HEK293T (cell line): ENCODE measurements at regions not wholly inside any gene's neighbourhood (a gene's known extent, or its start where the extent isn't known, plus 50 kb on each side); places are given as distances from the start of the nearest gene placed in this dataset.

Source experiments
- CTCF ChIA-PET: fragments of 350-600 bp; formaldehyde crosslinking; extraction: SDS; loops from one replicate; lab custom pipeline; 2021; ENCODE audit warnings: antibody characterized with exemption, inconsistent platforms; lab: Yijun Ruan, JAX
- POLR2A ChIA-PET: fragments of 350-600 bp; formaldehyde crosslinking; extraction: SDS; loops from one replicate; lab custom pipeline; 2020; ENCODE audit warnings: antibody characterized with exemption, inconsistent platforms; lab: Yijun Ruan, JAX
- DNase-seq: peaks from one replicate; pipeline ENCODE4 v3.0.0; 2012; ENCODE audit warnings: mixed read lengths; ENCODE audit errors: extremely low spot score
- ARNT ChIP-seq: fragments of 450-650 bp; IDR thresholded peaks from 2 replicates; pipeline ENCODE4 v1.6.1; 2017; ENCODE audit warnings: mild to moderate bottlenecking
- BHLHE40 ChIP-seq: fragments of 450-650 bp; IDR thresholded peaks from 2 replicates; pipeline ENCODE4 v1.6.1; 2016; ENCODE audit warnings: mild to moderate bottlenecking, moderate library complexity, borderline replicate concordance
- CTBP1 ChIP-seq: fragments of 450-650 bp; IDR thresholded peaks from 2 replicates; pipeline ENCODE4 v1.6.1; 2016; ENCODE audit warnings: borderline replicate concordance
- ELF4 ChIP-seq: fragments of 450-650 bp; IDR thresholded peaks from 2 replicates; pipeline ENCODE4 v1.6.1; 2017; ENCODE audit warnings: antibody characterized with exemption
- FOXA1 ChIP-seq: fragments of 450-650 bp; IDR thresholded peaks from 2 replicates; pipeline ENCODE4 v1.6.1; 2016; ENCODE audit warnings: mild to moderate bottlenecking
- FOXK2 ChIP-seq: fragments of 450-650 bp; IDR thresholded peaks from 2 replicates; pipeline ENCODE4 v1.6.1; 2016; ENCODE audit warnings: mild to moderate bottlenecking
- FOXM1 ChIP-seq: fragments of 450-650 bp; IDR thresholded peaks from 2 replicates; pipeline ENCODE4 v1.6.1; 2017; ENCODE audit warnings: mild to moderate bottlenecking, borderline replicate concordance
- HDGF ChIP-seq: fragments of 450-650 bp; IDR thresholded peaks from 2 replicates; pipeline ENCODE4 v1.6.1; 2017; ENCODE audit warnings: antibody characterized with exemption, borderline replicate concordance
- L3MBTL2 ChIP-seq: fragments of 450-650 bp; conservative IDR thresholded peaks from 2 replicates; pipeline ENCODE4 v1.6.1; 2016; ENCODE audit warnings: mild to moderate bottlenecking
- LEF1 ChIP-seq: fragments of 450-650 bp; IDR thresholded peaks from 2 replicates; pipeline ENCODE4 v1.6.1; 2017; ENCODE audit warnings: mild to moderate bottlenecking, borderline replicate concordance
- NFRKB ChIP-seq: fragments of 450-650 bp; IDR thresholded peaks from 2 replicates; pipeline ENCODE4 v1.6.1; 2016; ENCODE audit warnings: mild to moderate bottlenecking, moderate library complexity
- SP1 ChIP-seq: fragments of 450-650 bp; IDR thresholded peaks from 2 replicates; pipeline ENCODE4 v1.6.1; 2017
- SUZ12 ChIP-seq: fragments of 450-650 bp; IDR thresholded peaks from 2 replicates; pipeline ENCODE4 v1.6.1; 2016; ENCODE audit warnings: mild to moderate bottlenecking
- TARDBP ChIP-seq: fragments of 450-650 bp; IDR thresholded peaks from 2 replicates; pipeline ENCODE4 v1.6.1; 2016
- ZNF384 ChIP-seq: fragments of 450-650 bp; IDR thresholded peaks from 2 replicates; pipeline ENCODE4 v1.6.1; 2016
- TF ChIP-seq, protein P1 (sequence below): fragments of 450-650 bp; IDR thresholded peaks from 2 replicates; pipeline ENCODE4 v1.6.1; 2016

DNA sequence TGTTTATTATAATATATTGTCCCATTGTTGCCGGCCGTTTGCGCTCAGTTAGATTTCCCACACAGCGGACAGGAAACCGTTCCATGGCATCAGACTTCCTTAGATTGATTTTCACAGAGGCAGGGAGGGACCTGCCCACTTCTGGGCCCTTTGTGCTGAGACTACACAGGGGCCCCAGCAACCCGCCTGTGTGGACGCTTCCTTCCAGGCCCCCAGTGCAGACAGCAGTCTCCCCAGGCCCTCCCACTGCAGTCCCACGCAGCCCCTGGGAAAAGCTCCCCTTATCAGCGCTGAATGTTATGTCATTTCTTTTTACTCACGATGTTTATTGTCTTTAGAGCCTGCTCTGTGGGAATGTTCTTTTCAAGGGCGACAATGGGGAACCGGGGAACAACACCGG is 351.7 kb upstream of the ARGLU1 start:
- POLR2A ChIA-PET = interaction anchor here (0.8 to 1.3 kb wide), 3 partner anchors 353 to 385 kb away, joined by 3 to 4 read pairs (median 4); no protein-coding TSS in a partner anchor
- DNase-seq = peak; percentile 8
- CTCF ChIA-PET = interaction anchor here (0.9 to 1.6 kb wide), 3 partner anchors 61 to 384 kb away, joined by 3 to 6 read pairs (median 3); partner anchors contain the start of gene EFNB2
- no peak for TF ChIP-seq ARNT
- TF ChIP-seq FOXK2 = no peak
- TF ChIP-seq, protein P1, sequence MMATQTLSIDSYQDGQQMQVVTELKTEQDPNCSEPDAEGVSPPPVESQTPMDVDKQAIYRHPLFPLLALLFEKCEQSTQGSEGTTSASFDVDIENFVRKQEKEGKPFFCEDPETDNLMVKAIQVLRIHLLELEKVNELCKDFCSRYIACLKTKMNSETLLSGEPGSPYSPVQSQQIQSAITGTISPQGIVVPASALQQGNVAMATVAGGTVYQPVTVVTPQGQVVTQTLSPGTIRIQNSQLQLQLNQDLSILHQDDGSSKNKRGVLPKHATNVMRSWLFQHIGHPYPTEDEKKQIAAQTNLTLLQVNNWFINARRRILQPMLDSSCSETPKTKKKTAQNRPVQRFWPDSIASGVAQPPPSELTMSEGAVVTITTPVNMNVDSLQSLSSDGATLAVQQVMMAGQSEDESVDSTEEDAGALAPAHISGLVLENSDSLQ = no peak
- no peak for TF ChIP-seq SUZ12
- no peak for TF ChIP-seq NFRKB
- no peak for TF ChIP-seq SP1
- TF ChIP-seq TARDBP = no peak
- no peak for TF ChIP-seq ZNF384
- no peak for TF ChIP-seq LEF1
- TF ChIP-seq L3MBTL2 = no peak
- no peak for TF ChIP-seq BHLHE40
- no peak for TF ChIP-seq FOXA1
- TF ChIP-seq FOXM1 = no peak

DNA sequence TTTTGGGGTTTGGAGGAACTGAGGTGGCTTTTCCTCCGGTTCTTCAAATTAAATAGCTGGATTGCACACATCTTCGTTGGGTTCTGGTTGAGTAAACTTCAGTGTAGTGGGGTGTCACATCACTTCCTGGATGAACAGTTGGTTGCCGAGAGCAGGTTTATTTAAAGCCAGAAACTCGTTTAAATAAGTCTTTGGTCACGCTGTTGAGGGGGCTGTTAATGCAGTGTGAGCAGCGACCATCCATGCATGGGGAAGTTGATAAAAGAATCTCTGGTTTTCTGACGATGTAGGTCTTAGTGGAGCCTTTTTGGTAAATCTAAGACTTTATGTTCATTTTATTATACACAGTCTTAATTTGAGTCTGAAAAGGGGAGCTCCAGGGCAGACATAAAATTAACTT is 351.2 kb upstream of the ARGLU1 start:
- POLR2A ChIA-PET = interaction anchor here (1.3 kb wide), 2 partner anchors 352 to 380 kb away, joined by 4 read pairs; no protein-coding TSS in a partner anchor
- TF ChIP-seq FOXA1 = no peak
- no peak for TF ChIP-seq ZNF384
- CTCF ChIA-PET = interaction anchor here (0.9 to 1.6 kb wide), 3 partner anchors 60 to 383 kb away, joined by 3 to 6 read pairs (median 3); partner anchors contain the start of gene EFNB2

DNA sequence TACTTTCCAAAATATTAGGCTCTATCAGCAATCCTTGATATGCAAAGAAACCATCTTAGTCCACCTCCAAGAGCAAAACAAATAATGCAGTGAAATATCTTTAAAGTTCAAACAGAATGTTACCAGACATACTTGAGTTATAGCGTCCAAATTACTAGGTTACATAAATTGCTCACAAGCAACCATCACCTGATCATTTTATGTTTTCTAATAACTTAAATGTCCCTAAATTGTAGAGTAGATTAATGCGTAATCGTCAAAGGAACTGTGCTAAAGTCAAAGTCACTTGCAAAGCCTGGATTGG is 350.6 kb upstream of the ARGLU1 start:
- TF ChIP-seq SP1 (no peak), NFRKB (no peak), ZNF384 (no peak)
- no peak for DNase-seq
- ChIA-PET POLR2A (no interaction called here), CTCF (interaction anchor here (1.2 kb wide), 1 partner anchor 205 kb away, joined by 3 read pairs; no protein-coding TSS in a partner anchor)

More for the DNA sequence above, 351.2 kb upstream of the ARGLU1 start:
- no peak for DNase-seq

DNA sequence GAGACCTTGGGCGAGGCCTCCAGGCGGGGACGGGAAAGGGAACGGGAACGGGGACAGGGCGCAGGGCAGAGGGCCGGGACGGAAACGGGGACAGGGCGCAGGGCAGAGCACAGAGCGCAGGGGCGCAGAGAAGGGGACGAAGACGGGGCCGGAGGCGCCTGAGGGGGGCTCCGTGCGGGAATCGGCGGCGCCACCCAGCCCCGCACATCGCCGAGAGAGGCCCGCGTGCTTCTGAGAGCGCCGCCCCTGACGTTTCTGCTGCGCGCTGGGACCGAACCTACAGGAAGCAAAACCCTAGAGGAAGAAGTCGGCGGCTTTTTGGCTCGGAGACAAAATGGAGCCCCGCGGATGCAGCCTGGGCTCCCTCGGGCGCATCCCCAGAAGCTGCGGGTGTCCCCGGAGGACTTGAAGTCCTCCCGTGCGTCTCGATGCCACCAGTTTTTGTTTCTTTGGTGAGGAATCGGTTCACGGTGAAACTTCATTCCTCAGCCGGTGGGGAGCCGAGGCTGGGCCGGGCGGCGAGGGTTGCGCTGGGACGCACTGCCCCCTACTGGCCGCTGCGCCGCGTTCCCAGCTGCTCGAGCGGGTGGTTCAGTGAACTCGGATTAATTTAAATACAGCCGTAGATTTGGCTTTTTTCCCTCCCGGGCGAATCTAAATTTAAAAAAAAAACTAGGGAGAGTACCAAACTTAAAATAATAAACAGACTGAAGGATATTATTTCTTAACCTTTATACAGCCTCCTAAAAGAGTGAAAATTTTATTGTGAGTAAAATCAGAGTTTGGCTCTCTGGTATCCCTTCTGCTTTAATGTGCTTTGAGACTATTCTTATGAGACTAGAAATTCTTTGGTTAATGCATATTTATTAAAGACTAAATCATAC is 350.0 kb upstream of the ARGLU1 start:
- peak; percentile 84 for TF ChIP-seq L3MBTL2
- no peak for TF ChIP-seq FOXM1
- ChIA-PET POLR2A (no interaction called here), CTCF (no interaction called here)
- DNase-seq = peak; percentile 52

DNA sequence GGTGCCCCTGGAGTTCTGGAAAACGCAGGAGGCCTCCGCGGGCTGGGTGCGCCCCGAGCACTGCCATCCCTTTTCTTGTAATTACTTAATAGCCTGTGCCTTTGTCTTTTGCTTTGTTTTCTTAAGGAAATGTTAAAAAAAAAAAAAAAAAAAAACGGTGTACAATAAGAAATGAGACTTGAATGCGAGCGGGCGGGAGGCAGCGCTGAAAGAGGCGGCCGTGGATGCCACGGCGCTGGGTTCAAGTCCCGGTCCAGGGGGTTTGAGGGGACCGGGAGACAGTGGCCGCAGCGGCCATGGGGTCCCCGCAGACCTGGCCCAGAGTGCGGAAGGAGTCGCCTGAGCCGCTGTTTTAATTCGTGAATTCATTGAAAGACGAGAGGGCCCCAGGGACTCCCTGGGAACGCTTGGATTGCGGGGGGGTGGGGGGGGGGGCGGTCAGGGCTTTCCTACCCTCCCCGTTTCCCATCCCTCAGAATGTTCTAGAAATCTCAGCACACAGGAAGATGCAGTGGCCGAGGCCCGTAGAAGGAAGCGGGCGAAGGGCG is 349.2 kb upstream of the ARGLU1 start:
- ChIA-PET CTCF (no interaction called here), POLR2A (no interaction called here)
- DNase-seq = no peak
- no peak for TF ChIP-seq ZNF384
- TF ChIP-seq FOXK2 = no peak
- no peak for TF ChIP-seq L3MBTL2
- TF ChIP-seq TARDBP = no peak
- no peak for TF ChIP-seq HDGF
- TF ChIP-seq CTBP1 = no peak
- TF ChIP-seq BHLHE40 = no peak
- TF ChIP-seq FOXM1 = no peak
- TF ChIP-seq FOXA1 = no peak
- TF ChIP-seq NFRKB = no peak
- TF ChIP-seq LEF1 = no peak
- TF ChIP-seq ARNT = no peak
- TF ChIP-seq, protein P1 = no peak
- no peak for TF ChIP-seq SP1

DNA sequence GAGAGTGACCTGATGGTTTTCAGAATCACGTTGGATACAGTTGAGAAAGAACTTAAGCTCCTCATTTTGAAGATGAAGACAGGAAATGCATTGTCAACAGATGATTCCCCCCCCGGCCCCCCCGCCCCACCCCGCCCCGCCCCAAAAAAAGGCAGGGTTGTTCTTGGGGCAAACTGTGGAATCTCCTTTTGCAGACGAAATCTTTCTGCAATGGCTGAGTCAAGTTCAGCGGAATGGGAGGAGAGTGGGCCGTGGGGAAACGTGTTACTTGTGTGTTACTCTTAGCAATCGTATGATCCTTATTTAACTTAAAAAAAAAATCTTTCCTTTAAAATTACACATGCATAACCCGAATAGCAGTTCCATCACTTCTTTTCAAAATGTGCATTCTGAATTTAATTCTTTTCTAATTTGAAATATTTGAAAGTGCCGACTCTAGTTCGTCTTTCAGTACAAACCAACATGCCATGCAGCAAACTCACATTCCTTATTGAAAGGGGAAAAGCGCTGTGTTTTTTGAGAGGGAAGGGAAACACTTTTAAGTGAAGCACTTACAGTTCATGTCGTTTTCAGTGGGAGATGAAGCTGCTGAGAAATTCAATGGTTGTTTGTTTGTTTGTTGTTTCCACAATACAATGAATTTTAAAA is 348.5 kb upstream of the ARGLU1 start:
- no peak for DNase-seq
- ChIA-PET CTCF (no interaction called here), POLR2A (no interaction called here)
- TF ChIP-seq FOXA1 (no peak), L3MBTL2 (no peak), ELF4 (no peak), SP1 (no peak), FOXM1 (no peak), BHLHE40 (no peak), FOXK2 (no peak)

DNA sequence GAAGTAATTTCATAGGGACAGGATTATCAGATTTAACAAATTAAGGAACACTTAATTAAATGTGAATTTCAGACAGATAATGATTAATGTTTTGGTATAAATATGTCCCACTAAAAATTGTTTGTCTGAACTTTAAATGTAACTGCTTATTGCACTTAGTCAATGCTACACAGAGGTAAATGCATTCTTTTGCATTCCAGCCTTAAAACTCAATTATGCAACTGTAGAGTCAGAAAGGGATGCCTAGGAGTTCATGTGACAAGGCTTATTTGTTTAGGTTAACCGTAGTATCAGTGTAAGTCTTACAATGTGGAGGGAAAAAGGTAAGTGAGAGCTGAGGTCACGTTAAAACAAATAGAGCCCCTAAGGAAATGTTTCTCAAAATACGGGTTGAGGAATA is 347.2 kb upstream of the ARGLU1 start:
- ChIA-PET POLR2A (no interaction called here), CTCF (no interaction called here)
- TF ChIP-seq ARNT = no peak
- TF ChIP-seq L3MBTL2 = no peak
- TF ChIP-seq, protein P1 = no peak
- no peak for TF ChIP-seq HDGF
- TF ChIP-seq FOXK2 = no peak
- TF ChIP-seq NFRKB = no peak
- no peak for TF ChIP-seq SP1
- TF ChIP-seq SUZ12 = no peak
- no peak for TF ChIP-seq FOXA1
- no peak for TF ChIP-seq FOXM1
- no peak for TF ChIP-seq ZNF384
- no peak for DNase-seq
